GOT3 (cell line): ENCODE measurements at regions not wholly inside any gene's neighbourhood (a gene's known extent, or its start where the extent isn't known, plus 50 kb on each side); places are given as distances from the start of the nearest gene placed in this dataset.
"Not testable (repeated sequence)": the region's sequence is repeated elsewhere in the genome, so short reads cannot be mapped to it uniquely, and the experiment has no call there.

Experiments used
- DNase-seq: peaks from one replicate; lab custom pipeline; 2025; ENCODE audit warnings: mixed read lengths; lab: John Stamatoyannopoulos, UW

DNA sequence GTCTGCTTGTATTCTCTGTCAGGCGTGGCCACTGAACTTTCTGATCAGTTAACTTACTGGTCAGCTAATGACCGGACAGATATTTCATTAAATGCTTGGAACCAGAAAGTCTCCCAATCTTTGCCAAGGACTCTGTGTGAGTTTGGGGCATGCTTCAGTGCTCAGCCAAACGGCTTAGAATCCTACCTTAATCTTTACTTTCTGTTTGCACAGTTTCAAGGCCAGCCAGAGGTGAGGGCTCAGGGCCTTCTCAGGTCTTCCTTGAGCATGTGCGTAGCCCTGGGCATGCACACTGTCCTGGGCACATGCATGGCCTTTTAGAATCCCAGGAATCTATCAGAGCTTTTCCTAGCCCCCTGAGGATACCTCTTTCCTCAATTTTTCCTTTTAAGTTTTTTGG is 230.1 kb downstream of the RAB11FIP4 start:
- DNase-seq = no peak

DNA sequence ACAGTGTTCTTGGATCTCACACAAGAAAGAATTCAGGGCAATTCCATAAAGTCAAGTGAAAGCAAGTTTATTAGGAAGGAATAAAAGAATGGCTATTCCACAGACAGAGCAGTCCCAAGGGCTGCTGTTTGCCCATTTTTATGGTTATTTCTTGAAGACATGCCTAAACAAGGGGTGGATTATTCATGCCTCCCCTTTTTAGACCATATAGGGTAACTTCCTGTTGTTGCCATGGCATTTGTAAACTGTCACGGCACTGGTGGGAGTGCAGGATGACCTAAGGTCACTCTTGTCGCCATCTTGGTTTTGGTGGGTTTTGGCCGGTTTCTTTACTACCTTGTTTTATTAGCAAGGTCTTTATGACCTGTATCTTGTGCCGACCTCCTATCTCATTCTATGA is 219.6 kb downstream of the RAB11FIP4 start:
- DNase-seq = not testable (repeated sequence)

DNA sequence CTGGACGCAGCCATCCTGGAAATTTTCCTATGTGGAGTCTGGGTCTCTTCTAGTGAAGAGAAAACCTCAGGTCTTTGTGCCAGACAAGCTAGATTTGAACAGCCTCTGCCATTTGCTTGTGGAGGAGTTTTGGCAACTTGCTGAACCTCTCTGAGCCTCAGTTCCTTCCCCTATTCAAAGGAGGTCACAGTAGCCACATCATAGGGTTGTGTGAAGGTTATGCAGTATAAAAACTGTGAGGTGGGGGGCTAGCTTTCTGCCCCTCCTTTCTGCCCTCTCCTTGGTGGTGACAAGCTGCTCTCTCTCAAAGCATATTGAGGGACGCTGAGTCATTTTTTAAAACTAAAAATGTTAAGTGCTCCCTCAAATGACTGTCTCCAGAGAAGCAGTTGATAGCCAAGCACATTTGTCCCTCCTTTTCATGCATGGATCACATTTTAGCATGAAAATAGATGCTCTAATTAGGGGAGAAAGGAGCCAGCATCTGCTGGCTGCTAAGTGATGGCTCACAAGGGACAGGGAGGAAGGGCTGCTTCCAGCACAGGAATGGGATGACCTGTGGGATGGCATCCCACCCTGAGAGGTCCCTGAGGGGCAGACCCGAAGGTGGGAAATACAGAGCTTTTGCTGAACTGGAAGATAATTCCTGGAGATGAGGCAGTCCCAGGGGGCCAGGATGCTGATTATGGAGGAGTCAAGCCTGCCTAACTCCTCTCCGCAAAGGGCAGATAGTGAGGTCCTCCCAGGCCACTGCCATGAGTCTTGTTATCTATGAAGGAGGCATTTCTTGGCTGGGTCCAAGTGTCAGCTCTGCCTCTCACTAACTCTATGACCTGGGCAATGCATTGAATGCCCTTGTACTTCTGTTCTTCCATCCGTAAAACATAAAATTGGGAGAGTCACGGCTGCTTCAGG is 218.8 kb downstream of the RAB11FIP4 start:
- DNase-seq = no peak

DNA sequence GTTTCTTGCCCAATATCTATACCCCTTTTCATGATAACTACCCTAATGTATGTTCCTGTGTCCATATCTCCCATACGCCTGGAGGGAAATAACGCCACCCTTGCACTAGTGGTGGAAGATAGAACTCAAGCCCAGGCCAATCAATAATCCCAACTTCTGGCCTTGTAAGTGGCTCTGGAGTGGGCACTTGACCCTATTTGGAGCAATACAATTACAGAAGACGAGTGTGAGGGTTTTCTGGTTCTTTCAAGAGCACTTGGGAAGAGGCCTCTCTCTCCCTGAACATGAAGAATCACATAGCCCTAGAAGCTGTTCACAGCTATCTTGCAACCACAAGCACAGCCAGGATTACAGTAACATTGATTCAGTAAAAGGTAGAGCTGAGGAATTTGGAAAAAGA is 217.9 kb downstream of the RAB11FIP4 start:
- no peak for DNase-seq

DNA sequence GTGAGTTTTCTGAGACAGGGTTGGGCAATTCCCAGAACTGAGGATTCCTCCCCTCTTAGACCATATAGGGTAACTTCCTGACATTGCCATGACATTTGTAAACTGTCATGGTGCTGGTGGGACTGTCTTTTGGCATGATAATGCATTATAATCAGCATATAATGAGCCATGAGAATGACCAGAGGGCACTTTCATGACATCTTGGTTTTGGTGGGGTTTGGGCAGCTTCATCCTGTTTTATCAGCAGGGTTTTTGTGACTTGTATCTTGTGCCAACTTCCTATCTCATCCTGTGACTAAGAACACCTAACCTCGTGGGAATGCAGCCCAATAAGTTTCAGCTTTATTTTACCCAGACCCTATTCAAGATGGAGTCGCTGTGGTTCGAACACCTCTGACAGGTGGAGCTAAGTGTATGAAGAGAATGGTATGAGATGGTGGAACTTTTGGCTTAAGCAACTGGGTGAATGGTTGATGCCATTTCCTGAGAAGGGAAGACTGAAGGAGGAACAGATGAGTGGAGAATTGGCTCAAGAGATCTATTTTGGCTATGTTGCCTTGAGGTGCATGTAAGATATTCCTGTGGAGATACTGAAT is 217.3 kb downstream of the RAB11FIP4 start:
- DNase-seq = no peak

DNA sequence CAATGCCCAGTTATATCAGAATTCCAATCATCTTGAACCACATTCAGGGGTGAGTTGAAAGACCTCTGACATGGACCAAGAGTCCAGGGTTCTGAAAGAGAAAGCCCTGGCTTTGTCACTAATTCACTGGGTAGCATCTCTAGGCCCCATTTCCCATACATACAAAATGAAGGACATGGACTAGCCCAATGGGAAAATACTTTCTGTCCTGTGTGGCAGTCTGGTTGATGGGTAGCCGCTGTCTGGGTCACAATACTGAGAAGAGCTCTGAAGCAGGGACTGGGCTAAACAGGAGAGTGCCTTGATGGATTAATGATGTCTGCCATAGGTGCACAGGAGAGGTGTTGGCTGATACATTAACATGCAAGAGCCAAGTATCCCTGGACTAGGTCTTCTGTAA is 214.3 kb downstream of the RAB11FIP4 start:
- DNase-seq = no peak

DNA sequence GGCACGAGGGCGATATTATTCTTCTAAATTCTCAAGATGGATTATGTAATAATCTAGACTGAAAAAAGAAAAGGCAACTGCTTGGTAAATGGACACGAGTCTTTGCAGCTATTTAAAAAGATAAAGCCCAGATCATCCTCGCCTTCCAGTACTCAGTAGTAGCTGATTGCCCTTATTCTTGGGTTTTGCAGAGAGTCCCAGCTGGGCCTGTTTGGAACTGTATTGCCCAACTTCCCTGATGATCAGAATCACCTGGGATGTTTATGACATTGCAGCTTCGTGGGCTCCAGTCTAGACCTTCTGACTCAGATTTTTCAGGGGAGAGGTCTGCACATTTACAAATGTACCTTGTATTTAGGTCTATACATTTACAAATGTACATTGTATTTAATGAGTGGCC is 213.5 kb downstream of the RAB11FIP4 start:
- DNase-seq = no peak

DNA sequence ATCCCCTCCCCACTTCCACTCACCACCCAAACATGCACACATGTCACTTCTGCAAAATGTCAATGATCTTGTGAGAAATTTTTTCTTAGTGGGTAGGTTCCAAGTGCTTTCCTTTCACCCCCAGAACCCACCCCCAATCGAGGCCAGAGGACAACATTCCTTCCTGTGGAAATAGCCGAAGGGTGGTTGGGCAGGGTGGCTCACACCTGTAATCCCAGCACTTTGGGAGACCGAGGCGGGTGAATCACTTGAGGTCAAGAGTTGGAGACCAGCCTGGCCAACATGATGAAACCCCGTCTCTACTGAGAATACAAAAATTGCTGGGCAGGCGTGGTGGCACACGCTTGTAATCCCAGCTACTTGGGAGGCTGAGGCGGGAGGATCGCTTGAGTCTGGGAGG is 208.7 kb downstream of the RAB11FIP4 start:
- DNase-seq = not testable (repeated sequence)

DNA sequence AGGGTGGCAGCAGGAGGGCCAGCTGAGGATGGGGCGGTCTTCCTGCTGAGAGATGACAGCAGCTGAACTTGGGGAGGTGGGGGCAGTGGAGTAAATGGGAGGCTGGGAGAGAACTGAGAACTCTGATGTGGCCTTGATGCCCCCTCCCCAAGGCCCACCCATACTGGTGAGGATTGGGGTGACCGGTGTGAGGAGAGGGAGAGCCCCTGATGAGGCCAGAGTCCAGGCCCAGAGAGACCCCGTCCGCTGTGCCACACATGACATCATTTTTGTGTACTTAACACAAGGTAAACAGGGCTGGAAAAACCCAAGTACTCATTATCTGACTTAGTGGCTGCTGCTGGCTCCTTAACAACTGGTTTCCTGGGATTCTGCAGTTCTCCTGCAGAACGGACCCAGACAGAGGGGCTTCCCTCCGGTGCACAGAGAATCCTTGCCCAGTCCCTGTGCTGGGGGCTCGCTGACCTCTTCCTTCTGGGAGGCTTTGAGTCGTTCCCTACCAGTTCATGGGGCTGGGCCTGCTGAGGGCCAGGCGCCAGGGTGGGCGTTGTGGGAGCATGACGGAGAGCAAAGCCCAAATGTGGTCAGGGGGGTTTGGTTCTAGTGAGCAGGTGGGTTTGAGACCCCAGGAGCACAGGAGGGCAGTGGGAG is 207.6 kb downstream of the RAB11FIP4 start:
- no peak for DNase-seq

DNA sequence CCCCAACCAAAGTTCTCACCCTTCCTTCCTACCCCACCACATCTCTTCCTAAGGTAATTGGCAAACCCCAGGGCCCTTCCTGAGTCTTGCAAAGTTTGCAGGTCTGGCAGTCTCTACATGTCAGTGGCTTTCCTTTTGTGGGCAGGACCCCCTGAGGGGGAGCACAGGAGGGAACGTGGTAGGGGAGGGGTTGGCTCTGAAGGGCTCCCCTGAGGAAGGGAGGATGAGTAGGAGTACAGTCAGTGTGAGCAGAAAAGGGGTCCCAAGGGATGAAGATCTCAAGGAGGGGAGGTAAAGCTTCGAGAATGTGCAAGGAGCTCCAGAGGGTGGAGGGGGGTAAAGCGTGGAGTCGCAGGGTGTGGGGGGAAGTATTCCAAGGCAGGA is 206.9 kb downstream of the RAB11FIP4 start:
- DNase-seq = no peak

DNA sequence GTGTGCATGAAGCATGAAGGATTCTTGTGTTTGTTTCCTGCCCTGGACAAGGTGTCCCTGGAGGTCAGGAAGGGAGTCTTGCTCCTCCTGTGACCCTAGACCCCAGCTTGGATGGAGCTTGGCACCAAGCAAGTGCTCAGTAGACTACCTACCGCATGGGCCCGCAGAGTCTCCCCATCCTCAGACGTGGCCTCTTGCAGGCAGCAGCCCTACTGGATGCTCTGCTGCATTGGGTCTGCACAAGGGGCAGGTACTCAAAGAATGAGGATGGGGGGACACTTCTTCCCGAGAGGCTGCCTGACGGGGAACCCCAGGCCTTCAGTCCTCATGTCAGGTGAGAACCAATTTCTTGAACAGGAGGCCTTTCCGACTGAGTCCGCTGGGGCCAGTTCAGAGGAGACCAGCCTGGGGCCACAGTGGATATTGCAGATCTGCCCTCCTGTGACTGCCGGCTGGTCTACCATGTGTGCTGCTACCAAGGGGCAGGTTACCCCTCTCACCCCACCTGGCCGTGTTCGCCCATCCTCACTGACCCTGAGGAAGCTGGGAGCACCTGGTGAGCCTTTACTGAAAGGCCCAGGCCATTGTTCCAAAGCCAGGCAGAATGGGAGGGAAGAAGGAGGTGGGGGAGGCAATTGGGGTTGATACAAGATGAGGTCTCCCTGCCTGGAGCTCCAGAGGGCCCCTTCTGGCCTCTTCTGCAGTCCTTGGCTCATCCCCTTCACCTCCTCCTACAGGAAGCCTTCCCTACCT is 206.3 kb downstream of the RAB11FIP4 start:
- no peak for DNase-seq

DNA sequence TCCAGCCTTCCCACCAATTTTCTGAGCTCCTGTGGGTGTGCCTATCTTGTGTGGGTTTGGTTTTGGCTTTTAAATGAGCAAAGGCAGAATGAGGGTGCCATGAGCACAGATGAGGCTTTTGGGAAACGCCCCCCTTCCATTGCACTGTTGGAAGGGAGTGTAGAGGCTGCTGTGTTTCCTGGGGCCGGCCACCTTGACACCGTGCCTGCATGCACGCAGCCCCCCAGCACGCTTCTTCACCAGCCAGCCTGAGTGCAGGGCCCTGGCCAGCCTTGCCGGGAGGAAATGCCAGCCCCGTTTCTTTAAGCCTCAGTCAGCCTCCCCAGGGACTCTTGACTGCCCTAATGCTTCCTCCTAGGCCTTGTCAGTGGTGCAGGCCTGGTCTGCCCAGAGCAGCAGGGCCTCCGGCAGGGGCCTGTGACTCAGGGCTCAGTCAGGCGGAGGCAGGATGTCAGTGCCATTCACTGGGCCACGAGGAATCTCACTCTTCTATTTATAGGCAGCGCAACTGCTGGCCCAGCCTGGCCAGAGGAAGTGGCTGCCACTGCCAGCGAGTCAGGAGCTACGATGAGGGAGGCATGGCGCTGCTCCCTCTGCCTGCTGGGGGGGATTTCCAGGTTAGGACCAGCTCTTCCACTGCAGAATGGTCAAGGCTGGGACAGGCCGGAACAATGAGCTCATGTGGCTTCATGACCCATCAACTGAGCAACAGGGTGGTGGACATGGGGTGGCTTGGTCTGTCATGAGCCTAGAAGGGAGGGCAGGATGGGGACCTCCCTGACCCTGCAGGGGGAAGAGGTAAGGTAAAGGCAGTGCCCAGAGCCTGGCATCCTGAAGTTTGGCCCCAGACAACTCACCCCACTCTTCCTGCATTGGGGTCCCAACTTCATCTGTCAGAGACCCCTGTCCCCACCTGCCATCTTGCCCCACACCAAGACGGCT is 205.2 kb downstream of the RAB11FIP4 start:
- DNase-seq = peak; percentile 78

DNA sequence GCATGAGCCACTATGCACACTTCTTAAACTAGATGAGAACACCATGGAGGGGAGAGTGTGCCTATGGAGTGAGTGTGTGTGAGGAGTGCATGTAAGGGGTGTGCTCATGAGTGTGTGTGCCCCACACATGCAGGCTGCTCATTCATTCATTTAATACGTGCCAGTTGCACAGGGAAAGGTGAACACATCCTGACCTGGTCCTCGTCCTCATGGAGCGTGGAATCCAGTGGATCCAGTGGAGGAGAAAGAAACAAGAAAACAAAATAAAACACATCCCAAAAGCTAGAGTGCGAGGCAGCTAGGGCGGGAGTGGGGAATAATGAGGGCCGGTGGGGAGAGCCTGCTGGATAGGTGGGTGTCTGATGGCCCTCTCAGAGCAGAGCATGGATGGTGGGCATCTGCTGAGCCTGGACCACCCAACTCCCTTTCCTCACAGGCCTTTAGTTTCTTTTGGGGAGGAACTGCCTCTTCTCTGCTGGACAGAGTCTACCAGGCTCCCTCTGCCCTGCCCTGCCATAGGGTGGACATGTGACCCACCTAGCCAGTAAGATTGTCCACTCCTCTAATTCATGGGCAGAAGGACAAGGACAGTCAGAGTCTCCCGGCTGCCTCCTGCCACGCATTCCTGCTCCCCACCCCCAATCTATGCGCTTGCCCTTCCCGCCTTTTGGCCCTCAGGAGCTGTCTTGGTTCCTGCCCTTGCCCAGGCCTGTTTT is 204.3 kb downstream of the RAB11FIP4 start:
- DNase-seq = no peak

DNA sequence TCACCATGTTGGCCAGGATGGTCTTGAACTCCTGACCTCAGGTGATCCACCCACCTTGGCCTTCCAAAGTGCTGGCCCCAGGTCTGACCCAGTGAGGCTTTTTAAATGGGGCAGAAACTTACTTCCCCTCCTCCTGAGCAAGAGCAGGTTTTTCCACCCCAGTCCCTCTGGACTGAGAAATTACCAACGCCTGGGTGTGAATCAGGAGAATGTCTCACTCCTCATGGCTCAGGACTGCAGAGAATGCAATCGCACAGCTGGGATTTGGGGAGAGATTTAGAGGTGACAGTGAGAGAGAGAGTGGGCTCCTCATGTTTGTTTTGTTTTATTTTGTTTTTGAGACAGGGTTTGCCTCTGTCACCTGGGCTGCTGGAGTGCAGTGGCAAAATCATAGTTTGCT is 203.6 kb downstream of the RAB11FIP4 start:
- no peak for DNase-seq

DNA sequence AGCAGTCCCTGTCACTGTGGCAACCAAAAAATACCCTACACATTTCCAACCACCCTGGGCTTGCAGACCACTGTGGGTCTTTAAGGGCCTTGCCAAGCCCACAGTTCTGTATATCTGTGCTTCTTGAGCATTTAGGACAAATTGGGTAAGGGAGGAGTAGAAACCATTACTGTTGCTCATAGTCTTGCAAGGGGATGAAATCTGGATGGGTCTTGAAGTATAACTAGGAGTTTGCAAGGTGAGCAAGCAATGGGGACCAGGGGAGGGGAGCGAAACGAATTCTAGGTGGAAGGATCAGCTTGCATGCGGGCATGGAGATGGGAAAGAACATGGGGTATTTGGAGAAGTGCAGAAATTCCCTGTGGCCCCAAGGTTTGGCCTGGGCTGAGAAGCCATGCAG is 202.9 kb downstream of the RAB11FIP4 start:
- no peak for DNase-seq

DNA sequence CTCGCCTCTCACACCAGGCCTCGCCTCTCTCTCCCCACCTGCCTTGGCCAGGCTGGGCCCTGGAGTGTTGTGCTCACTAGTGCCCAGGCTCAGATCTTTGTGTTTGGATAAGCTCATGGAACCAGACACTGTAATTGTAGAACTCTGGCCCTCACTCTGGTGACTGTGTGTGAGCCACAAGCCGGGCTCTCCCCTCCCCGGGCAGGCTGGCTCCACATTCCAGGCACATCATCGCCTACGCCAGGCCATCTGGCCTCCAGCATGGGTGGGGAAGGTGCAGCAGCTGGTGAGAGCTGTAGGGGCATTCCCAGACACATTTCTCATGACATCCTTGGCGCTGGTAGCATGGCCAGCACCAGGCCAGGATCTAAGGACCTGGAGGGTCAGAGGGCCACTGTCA is 202.3 kb downstream of the RAB11FIP4 start:
- DNase-seq = no peak

DNA sequence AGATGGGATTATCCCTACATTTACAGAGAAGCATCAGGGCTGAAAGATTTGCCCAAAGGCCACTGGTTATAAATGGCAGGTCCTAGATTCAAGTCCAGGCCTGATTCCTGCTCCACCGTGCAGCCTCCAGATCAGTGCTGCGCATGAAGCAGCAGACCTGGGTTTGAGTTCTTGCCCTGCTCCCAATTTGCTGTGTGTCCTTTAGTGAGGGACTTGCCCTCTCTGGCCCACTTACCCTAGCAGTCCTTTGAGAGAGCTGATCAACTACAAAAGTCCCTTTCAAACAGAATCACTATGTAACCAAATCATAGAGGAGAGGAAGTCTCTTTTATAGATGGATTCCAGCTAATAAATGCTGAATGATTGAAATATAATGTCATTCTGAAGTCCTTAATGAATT is 200.4 kb downstream of the RAB11FIP4 start:
- no peak for DNase-seq

DNA sequence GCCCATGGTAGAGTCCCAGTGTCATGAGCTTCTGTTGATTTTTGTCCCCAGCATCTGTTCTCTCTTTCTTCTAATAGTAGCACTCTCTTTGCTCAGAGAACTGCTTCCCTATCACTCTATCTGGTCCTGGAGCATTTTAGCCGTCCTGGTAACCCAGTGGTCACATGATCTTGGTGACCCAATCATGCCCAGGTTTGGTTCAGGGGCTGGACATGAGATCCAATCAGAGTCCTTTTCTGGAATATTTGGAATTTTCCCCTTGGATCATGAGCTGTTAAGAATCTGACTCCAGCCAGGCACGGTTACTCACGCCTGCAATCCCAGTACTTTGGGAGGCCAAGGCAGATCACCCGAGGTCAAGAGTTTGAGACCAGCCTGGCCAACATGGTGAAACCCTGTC is 197.0 kb downstream of the RAB11FIP4 start:
- DNase-seq = no peak

DNA sequence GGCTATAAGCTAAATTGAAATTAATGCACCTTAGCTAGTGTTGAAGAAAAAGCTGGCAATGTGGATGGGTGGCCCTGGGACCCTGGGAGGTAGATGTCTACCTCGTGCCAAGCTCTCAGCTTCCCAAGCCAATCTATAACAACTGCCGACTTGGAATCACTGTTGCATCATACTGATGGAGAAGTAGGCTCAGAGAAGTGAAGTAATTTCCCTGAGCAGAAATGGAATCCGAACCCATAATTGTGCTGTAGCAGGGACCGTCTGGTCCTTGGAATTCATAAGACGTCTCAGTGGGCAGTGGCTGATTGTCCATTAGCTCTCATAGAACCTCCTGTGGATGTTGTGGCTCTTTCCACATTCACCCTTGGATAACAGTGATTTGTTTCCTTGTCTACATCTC is 196.6 kb downstream of the RAB11FIP4 start:
- DNase-seq = no peak
